GM21825 (cell line): ENCODE measurements at regions not wholly inside any gene's neighbourhood (a gene's known extent, or its start where the extent isn't known, plus 50 kb on each side); places are given as distances from the start of the nearest gene placed in this dataset.

Experiments used
- ATAC-seq: cut with Tn5 transposase; IDR thresholded peaks from one replicate; pipeline ENCODE4 v1.9.1; 2021; ENCODE audit warnings: mild to moderate bottlenecking, moderate library complexity; ENCODE audit not compliant: unreplicated experiment

DNA sequence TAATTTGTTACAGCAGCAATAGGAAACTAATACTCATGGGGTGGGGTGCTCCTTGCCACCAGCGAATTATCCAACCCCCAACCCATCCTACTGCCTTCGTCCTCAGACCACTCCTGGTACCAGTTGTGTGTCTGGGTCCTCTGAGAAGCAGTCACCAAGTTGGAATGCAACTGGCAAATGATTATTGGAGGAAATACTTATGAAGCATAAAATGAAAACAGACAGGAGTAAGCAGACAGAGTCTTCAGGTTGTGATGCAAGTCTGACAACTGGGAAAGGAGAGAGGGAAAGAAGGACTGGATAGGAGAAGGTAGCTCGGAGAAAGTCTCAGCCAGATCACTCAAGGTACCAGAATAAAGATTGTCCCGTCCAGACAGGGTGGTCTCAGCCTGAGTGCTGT is 181.1 kb upstream of the ARID2 start:
- no peak for ATAC-seq

GRCh38 chr12:45549337-45549902 is 180.1 kb upstream of the ARID2 start:
- no peak for ATAC-seq

GRCh38 chr12:45553204-45553603 is 176.3 kb upstream of the ARID2 start:
- no peak for ATAC-seq

GRCh38 chr12:45557016-45557415 is 172.5 kb upstream of the ARID2 start:
- no peak for ATAC-seq

GRCh38 chr12:45558353-45558752 is 171.2 kb upstream of the ARID2 start:
- no peak for ATAC-seq

DNA sequence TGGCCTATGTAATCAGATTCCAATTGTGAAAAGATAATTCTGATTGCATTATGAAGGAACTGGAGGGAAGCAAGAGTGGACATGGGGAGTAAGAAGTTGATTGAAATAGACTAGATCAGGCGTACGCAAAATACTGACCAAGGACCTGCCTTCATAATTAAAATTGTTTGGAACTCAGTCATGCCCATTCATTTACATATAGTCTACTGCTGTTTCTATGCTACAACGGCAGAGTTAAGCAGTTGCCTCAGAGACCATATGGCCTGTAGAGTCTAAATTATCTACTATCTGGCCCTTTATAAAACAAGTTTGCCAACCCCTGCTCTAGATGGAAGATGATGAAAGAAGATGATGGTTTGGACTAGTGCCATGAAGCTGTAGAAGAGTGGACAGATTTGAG is 170.0 kb upstream of the ARID2 start:
- no peak for ATAC-seq

DNA sequence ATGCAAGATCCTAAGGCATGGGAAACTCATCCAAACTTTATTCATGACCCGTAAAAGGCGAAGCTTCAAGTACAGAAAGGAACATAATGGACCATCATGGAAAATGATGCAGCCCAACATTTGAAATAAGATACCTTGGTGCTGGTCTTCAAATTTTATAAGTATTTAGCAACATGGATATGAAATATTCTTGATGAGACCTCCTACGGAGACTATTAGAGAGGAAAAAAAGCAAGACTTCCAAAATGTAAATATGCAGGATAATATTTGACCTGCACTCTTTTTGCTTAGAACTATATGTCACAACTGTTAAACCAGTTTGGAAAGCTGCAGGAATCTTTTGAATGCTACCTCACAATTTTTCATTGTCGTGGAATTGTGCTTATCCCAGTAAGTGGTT is 168.8 kb upstream of the ARID2 start:
- ATAC-seq, result no peak

- no peak for ATAC-seq
These were observed 168.0 kb upstream of the ARID2 start for GRCh38 chr12:45561488-45561887.

- no peak for ATAC-seq
These were observed 163.9 kb upstream of the ARID2 start for GRCh38 chr12:45565590-45565989.

DNA sequence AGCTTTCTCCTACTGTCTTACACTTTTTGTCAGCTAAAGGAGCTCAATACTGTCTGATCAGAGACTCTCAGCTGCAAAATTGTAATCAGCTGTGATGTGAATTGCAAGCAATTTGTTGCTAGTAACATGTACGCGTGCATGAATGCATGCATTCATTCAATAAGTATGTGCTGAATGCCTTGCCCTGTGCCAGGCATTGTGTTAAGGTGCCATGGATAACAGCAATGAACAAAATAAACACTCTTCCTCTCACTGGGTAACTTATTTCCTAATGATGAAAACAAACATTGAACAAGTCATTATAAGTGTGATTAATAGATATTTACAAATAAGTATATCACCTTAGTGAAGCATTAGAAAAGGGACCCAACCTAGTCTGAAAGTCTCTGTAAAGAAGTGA is 163.2 kb upstream of the ARID2 start:
- no peak for ATAC-seq

DNA sequence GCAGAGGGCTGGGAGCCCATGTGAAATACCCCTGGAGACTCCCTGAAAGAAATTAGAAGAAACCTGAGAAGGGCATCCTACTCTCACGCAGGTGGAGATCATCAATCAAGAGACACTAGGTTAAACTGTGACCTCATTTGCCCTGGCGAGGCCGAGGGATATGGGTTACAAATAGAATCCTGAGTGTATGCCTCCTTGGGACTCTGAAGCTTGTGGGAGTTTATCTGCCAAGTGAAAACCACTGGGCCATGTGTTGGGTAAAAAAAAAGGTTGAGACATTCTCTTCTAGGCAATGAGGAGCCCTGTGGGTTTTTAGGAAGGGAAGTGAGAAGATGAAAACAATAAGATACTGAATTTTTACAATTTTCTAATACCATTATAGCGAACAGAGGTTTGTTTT is 160.7 kb upstream of the ARID2 start:
- ATAC-seq, result no peak

GRCh38 chr12:45570501-45570900 is 159.0 kb upstream of the ARID2 start:
- no peak for ATAC-seq

DNA sequence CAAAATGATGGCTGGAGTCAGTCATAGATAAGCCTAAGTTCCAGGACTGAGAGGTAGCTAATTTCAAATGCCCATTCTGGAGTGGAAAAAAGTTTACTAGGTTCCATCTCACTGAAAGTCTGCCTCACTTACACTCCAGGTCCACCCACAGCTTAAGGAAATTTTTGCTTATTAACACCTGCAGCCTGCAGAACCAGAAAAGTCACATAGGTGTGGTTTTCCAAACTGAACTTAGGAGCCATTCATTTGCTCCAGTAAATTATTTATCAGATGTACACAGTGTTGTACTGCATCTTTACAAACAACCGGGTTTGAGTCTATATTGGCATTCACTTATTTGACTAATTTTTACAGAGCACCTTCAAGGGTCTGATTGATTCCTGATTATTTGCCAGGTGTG is 157.4 kb upstream of the ARID2 start:
- ATAC-seq, result no peak

DNA sequence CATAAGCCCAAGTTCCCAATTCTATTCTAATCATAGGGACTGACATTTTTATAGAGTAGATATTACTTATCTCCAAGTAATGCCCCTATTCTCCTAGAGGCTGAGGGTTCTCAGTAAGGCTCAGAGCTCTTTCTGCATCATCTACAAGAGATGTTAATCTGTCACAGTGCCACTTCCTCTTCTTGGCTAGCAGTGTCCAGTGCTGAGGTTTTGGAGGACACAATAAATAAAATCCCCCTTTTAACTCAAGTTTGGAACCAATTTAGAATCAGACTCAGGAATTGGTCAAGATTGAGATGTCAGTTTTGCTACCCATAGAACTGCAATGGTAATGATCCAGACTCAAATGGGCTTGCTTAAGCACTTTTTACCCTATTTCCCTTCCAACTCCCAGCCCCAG is 154.1 kb upstream of the ARID2 start:
- peak; percentile 19 for ATAC-seq

- peak; percentile 71 for ATAC-seq
These were observed 153.6 kb upstream of the ARID2 start for GRCh38 chr12:45575823-45576475.

DNA sequence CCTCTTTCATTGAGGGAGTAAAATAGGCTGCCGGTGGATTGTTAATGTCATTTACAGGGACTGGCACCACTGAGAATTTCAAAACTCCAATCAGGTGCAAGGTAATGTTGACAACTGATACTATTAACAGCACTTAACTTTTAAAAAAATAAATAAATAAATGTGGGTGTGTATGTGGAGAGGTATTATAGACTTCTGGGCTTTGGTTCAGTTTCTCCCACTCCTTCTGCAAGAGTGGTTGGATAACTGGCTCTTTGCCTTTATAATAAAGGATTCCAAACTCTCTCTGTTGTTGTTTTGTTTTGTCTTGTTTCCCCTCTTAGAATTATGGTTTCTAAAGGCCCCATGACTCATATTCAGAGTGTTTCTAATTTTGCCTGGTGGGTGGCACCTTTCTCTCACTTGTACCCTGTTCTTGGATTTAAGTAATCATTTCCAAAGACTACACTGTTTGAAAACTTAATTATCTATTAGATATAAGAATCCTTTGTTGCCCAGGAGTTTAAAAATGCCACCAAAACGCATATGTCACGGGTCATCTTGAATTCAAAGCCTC is 151.6 kb upstream of the ARID2 start:
- ATAC-seq, result no peak

DNA sequence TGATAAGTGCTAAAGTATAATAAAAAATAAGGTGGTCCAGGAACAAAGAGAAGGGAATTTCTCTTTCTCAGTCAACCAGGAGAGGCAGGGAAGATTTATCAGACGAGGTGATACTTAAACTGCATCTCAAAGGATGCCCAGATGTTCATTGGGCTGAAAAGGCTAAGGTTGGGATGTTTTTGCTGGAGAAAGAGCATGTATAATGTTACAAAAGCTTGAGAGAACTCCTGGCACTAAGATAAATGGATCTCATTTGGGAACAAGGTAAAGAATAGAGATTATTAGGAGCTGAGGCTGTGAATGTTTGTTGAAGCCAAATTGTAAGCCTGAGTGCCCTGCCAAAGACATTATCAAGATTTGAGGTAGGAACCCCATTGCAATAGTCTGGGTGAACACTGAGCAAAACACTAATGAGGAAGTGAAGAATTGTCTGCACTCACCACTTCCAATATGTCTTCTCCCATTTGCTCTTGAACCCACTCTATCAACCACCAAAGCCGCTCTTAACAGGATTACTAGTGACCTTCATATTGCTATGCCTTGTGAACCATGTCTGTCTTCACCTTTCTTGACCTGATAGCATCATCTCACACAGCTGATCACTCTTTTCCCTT is 149.0 kb upstream of the ARID2 start:
- no peak for ATAC-seq

- ATAC-seq, result no peak
These were observed 148.4 kb upstream of the ARID2 start for GRCh38 chr12:45581112-45581511.

- ATAC-seq, result no peak
These were observed 147.0 kb upstream of the ARID2 start for GRCh38 chr12:45582536-45582935.

DNA sequence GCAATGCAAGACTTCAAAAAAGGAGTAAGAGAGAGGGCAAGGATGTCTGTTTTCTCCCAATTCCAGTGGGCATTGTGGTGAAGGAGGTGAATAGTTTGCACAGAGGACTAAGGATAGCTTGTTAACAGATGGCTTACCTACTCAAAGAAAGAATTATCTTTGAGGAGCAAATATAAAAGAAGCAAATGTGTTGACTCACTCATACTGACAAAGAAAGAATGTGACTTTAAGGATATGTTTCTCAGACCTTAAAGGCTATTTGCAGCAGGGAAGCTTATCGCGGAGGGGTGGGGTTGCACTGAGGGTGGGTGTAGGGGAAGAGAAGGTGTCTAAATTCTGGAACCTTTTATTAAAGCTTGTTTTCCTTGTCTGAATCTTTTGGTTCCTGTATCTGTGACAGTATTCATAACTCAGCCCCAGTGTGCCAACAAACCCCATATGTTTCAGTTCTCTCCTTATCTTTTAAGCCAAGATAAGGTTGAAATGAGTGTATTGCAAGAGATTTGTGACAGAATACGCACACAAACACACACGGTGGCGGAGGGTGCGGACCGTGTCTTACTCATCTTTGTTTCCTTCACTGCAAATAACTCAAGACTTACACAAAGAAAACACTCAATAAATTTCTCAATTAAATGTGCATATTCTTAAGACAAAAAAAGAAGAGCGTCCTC is 146.4 kb upstream of the ARID2 start:
- no peak for ATAC-seq

DNA sequence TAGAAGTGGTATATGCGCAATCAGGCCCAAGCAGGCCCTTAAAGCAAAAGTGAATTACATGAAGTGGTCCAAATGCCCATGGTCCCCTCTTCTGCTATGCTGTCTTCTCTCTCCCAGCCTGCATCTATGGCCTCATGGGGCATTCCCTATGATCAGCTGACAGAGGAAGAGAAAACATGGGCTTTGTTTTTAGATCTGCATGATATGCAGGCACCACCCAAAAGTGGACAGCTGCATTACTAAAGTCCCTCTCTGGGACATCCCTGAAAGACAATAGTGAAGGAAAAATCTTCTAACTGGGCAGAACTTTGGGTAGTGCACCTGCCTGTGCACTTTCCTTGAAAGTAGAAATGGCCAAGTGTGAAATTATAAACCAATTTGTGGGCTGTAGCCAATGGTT is 145.2 kb upstream of the ARID2 start:
- no peak for ATAC-seq
